ENCODE measurements at regions not wholly inside any gene's neighbourhood (a gene's known extent, or its start where the extent isn't known, plus 50 kb on each side); places are given as distances from the start of the nearest gene placed in this dataset.

DNA sequence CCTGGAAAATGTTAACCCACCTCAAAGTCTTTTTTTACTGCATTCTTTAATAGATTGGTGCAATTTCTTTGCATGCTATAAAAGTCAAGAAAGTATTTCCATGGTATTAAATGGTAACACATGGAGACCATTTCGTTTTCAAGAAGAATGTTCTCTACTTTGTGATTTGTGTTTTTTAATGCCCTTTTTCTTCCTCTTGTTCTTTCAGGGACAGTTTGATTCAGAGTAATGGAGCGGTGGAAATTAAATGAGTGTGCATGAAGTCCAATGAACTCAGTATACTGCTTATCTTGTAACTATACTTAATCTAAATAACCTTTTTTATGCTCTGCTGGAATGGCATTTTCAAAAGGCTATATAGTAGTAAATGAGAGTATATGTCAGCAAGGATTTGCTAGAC is 507.0 kb upstream of the CDH6 start:
- intact Hi-C loops (cut with micrococcal nuclease), result no loop called here
- Mint-ChIP-seq H3K9me3 (peaks cover 11% of the 10 kb centered on the region), H3K36me3 (ENCODE audit: low read depth) (no peaks in the 10 kb centered on the region), H3K4me3 (no peak overlapping the region), H3K4me1 (ENCODE audit: low read depth) (no peaks in the 10 kb centered on the region), H3K27ac (no peak overlapping the region), H3K27me3 (no peaks in the 10 kb centered on the region)
- CTCF ChIA-PET, result no interaction called here
- POLR2A ChIA-PET, result no interaction called here
- no peak for DNase-seq
- no peak for ATAC-seq
- TF ChIP-seq, protein P1, sequence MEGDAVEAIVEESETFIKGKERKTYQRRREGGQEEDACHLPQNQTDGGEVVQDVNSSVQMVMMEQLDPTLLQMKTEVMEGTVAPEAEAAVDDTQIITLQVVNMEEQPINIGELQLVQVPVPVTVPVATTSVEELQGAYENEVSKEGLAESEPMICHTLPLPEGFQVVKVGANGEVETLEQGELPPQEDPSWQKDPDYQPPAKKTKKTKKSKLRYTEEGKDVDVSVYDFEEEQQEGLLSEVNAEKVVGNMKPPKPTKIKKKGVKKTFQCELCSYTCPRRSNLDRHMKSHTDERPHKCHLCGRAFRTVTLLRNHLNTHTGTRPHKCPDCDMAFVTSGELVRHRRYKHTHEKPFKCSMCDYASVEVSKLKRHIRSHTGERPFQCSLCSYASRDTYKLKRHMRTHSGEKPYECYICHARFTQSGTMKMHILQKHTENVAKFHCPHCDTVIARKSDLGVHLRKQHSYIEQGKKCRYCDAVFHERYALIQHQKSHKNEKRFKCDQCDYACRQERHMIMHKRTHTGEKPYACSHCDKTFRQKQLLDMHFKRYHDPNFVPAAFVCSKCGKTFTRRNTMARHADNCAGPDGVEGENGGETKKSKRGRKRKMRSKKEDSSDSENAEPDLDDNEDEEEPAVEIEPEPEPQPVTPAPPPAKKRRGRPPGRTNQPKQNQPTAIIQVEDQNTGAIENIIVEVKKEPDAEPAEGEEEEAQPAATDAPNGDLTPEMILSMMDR (IDR thresholded peaks at IDR 0.05), result no peak

DNA sequence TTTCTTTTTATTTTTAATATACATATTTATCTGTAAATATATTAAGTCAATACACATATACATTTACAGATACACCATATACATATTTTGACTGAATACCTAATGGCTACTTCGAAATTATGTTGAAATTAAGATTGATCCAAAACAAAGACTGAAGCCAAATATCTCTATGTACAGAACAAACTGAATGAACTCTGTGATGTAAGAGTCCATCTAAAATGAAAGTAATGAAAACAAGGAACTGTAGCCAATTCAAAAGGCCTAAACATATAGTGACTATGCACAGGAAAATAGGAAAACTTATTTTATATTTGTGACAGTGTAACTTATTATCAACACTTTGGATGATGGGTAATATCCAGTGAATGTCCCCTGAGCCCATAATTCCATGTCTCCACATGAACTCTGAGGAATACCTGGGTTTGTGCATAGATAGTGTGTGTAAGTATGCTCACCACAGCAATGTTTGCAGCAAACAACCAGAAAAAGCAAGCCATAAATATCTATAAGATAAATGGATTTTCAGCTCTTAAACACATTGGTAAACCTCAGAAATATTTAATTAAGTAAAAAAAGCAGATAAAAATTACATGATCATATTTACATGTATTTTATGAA is 517.2 kb upstream of the CDH6 start:
- ChIA-PET CTCF (no interaction called here), POLR2A (no interaction called here)
- Mint-ChIP-seq H3K36me3 (ENCODE audit: low read depth) (no peaks in the 10 kb centered on the region), H3K4me1 (ENCODE audit: low read depth) (no peaks in the 10 kb centered on the region), H3K27me3 (no peaks in the 10 kb centered on the region), H3K4me3 (no peak overlapping the region), H3K27ac (no peak overlapping the region), H3K9me3 (peaks cover 20% of the 10 kb centered on the region)
- TF ChIP-seq, protein P1 (IDR thresholded peaks at IDR 0.05), result no peak
- DNase-seq (no peak), ATAC-seq (no peak)
- intact Hi-C loops (cut with micrococcal nuclease), result no loop called here

DNA sequence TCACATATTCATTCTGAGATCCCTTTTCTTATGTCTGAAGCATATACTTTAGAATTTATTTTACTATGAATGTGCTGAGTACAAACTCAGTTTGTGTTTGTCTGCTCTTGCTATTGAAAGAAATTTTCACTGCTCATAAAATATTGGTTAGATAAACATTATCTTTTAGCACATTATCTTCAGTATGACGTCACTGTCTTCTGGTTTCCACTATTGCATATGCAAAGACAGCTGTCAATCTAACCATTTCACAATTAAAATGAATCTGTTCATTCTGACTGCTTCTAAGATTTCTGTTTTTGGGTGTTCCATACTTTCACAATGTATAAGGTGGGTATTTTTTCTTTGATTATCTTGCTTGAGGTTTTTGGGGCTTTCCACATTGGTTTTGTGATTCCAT is 526.2 kb upstream of the CDH6 start:
- intact Hi-C loops (cut with micrococcal nuclease), result no loop called here
- TF ChIP-seq, protein P1 (IDR thresholded peaks at IDR 0.05), result no peak
- ATAC-seq (no peak), DNase-seq (no peak)
- Mint-ChIP-seq H3K4me3 (no peak overlapping the region), H3K4me1 (ENCODE audit: low read depth) (no peaks in the 10 kb centered on the region), H3K36me3 (ENCODE audit: low read depth) (no peaks in the 10 kb centered on the region), H3K9me3 (peaks cover 15% of the 10 kb centered on the region), H3K27ac (no peak overlapping the region), H3K27me3 (no peaks in the 10 kb centered on the region)
- ChIA-PET CTCF (no interaction called here), POLR2A (no interaction called here)

DNA sequence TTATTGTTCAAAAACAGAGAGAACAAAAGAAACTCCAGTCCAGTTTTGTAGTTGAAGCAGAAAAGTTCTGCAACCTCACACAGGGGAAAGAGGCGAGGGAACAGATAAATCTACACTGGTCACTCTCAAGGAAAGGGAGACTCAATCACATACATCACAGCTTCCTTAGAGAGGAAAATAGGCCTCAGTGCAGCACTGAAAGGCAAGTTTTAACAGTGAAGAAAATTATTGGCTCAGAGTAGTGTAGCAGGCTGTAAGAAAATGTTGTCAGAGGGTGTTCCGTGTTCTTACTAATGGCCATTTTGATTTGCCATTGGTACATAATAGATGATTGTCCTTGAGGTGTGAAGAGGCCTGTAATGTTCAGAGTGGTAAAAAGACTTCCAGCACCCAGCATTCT is 530.0 kb upstream of the CDH6 start:
- no peaks in the 10 kb centered on the region for H3K36me3 Mint-ChIP-seq (ENCODE audit: low read depth)
- intact Hi-C loops (cut with micrococcal nuclease), result no loop called here
- POLR2A ChIA-PET, result no interaction called here
- H3K9me3 Mint-ChIP-seq, result peaks cover 14% of the 10 kb centered on the region
- CTCF ChIA-PET, result no interaction called here
- H3K27ac Mint-ChIP-seq, result no peak overlapping the region
- no peak for ATAC-seq
- no peak for DNase-seq
- TF ChIP-seq, protein P1 (IDR thresholded peaks at IDR 0.05), result no peak
- no peaks in the 10 kb centered on the region for H3K27me3 Mint-ChIP-seq
- H3K4me3 Mint-ChIP-seq, result no peak overlapping the region
- H3K4me1 Mint-ChIP-seq (ENCODE audit: low read depth), result no peaks in the 10 kb centered on the region

DNA sequence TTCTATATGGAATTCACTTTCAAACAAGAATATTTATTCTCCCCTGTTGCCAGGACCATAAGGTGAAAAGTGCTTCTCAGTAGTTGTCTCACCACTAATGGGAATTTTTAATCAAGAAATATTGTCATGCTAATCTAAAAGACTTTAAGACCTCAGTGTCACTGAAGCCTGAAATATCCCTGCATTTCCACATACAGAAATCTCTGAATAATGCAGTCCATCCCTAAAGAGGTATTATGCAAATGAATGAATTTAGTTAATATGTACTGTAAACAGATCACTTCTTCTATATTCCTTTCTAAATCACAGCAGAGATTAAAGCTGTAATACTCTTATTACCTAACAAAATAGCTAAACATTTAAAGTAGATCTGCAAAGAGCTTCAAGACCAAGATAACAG is 531.1 kb upstream of the CDH6 start:
- ATAC-seq, result no peak
- no peak for DNase-seq
- POLR2A ChIA-PET, result no interaction called here
- CTCF ChIA-PET, result no interaction called here
- Mint-ChIP-seq H3K27me3 (no peaks in the 10 kb centered on the region), H3K36me3 (ENCODE audit: low read depth) (no peaks in the 10 kb centered on the region), H3K27ac (no peak overlapping the region), H3K9me3 (peaks cover 17% of the 10 kb centered on the region), H3K4me1 (ENCODE audit: low read depth) (no peaks in the 10 kb centered on the region), H3K4me3 (no peak overlapping the region)
- TF ChIP-seq, protein P1 (IDR thresholded peaks at IDR 0.05), result no peak
- intact Hi-C loops (cut with micrococcal nuclease), result no loop called here
